Left lung (tissue), 4 donors: ENCODE measurements at regions not wholly inside any gene's neighbourhood (a gene's known extent, or its start where the extent isn't known, plus 50 kb on each side); places are given as distances from the start of the nearest gene placed in this dataset.

Experiments used
- ATAC-seq: fragments of 200-7000 bp; cut with Tn5 transposase; one replicate; pipeline ENCODE4 v1.9.1; 2020; ENCODE audit warnings: moderate library complexity
- DNase-seq, 4 donors: peaks; one replicate each; pipeline ENCODE4 v3.0.0-alpha.2; 2013 to 2020
- H3K27ac ChIP-seq, 2 donors: fragments of 200-600 bp; sonication (generic) in 1 of 2; one replicate each; pipeline versions ENCODE4 v1.5.0 to v1.8.0; 2020 to 2021
- H3K27me3 ChIP-seq, 2 donors: fragments of 200-600 bp; sonication (generic) in 1 of 2; one replicate each; pipeline versions ENCODE4 v1.5.0 to v1.8.0; 2020 to 2021
- H3K36me3 ChIP-seq, 2 donors: fragments of 200-600 bp; sonication (generic) in 1 of 2; one replicate each; pipeline versions ENCODE4 v1.5.0 to v1.8.0; 2020 to 2021
- H3K4me1 ChIP-seq, 2 donors: fragments of 200-600 bp; one replicate each; pipeline ENCODE4 v1.8.0; 2021
- H3K4me3 ChIP-seq, 2 donors: fragments of 200-600 bp; sonication (generic) in 1 of 2; one replicate each; pipeline versions ENCODE4 v1.5.0 to v1.8.0; 2020 to 2021; ENCODE audit warnings: mild to moderate bottlenecking in 1 of 2
- H3K9me3 ChIP-seq, 2 donors: fragments of 200-600 bp; sonication (generic) in 1 of 2; one replicate each; pipeline versions ENCODE4 v1.5.0 to v1.8.0; 2020 to 2021
- intact Hi-C, 2 donors: fragments of 100-400 bp; cut with DNase I; formaldehyde crosslinking; loops; one replicate each; pipeline versions ENCODE4 v1.11.2 to v1.14.2; 2022
- TF ChIP-seq, protein P1 (sequence below), 2 donors: fragments of 200-600 bp; sonication (generic) in 1 of 2; IDR thresholded peaks; one replicate each; pipeline versions ENCODE4 v1.5.0 to v1.8.0; 2021; ENCODE audit warnings: antibody characterized with exemption in 2 of 2
- donor health status: DM: no; HTN: yes; CAD: no.
- donor health status: DM: no; HTN: no; CAD: no.

DNA sequence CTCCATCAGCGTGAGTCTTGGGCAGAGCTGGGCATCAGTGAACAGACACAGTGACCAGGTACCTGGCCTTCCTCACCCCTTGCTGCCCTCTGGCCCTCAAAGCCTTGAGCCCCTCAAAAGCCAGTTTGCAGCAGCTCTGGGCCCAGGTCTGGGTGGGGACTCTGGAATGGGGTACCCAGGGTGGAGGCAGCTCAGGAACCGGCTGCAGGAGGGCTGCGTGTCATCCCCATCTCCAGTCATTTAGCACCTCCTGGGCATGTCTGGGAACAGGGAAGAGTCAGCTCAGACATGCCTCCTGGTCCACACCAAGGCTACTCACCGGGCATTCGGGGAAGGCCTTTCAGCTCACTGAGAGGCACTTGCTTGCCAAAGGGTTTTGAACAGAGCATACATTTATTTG is 503.3 kb downstream of the TCERG1L start:
- Histone ChIP-seq H3K4me3 (no peak overlapping the region), H3K9me3 (no peaks in the 10 kb centered on the region), H3K4me1 (no peaks in the 10 kb centered on the region), H3K36me3 (no peaks in the 10 kb centered on the region), H3K27me3 (peaks cover 0 to 29% of the 10 kb centered on the region in 2 donors), H3K27ac (no peak overlapping the region)
- ATAC-seq (no peak), DNase-seq (no peak)
- TF ChIP-seq, protein P1, sequence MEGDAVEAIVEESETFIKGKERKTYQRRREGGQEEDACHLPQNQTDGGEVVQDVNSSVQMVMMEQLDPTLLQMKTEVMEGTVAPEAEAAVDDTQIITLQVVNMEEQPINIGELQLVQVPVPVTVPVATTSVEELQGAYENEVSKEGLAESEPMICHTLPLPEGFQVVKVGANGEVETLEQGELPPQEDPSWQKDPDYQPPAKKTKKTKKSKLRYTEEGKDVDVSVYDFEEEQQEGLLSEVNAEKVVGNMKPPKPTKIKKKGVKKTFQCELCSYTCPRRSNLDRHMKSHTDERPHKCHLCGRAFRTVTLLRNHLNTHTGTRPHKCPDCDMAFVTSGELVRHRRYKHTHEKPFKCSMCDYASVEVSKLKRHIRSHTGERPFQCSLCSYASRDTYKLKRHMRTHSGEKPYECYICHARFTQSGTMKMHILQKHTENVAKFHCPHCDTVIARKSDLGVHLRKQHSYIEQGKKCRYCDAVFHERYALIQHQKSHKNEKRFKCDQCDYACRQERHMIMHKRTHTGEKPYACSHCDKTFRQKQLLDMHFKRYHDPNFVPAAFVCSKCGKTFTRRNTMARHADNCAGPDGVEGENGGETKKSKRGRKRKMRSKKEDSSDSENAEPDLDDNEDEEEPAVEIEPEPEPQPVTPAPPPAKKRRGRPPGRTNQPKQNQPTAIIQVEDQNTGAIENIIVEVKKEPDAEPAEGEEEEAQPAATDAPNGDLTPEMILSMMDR (IDR thresholded peaks at IDR 0.05): no peak
- intact Hi-C loops: no loop called here

DNA sequence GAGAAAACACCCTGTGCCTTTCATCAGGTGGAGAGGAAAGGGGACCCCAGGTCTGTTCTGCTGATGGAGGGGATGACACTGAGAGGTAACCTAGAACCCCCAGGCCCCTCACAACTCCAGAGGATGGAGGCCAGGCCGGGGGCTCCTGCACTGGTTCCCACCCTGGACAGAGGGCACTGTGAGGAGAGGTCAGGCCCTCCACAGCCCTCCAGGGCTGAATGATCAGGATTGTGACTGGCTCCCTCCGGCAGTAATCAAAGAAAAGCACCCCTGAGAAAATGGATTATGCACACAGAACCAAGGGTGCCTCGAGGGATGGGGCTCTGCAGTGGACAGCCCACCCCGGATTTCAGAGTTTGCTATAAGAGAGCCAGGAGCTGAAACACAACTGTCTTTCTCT is 502.8 kb downstream of the TCERG1L start:
- H3K27me3 ChIP-seq: peaks cover 0 to 29% of the 10 kb centered on the region in 2 donors
- H3K4me3 ChIP-seq: no peak overlapping the region
- no peaks in the 10 kb centered on the region for H3K9me3 ChIP-seq
- TF ChIP-seq, protein P1 (IDR thresholded peaks at IDR 0.05): no peak
- H3K4me1 ChIP-seq: no peaks in the 10 kb centered on the region
- H3K27ac ChIP-seq: no peak overlapping the region
- H3K36me3 ChIP-seq: no peaks in the 10 kb centered on the region
- no peak for DNase-seq
- no peak for ATAC-seq
- intact Hi-C loops: no loop called here

DNA sequence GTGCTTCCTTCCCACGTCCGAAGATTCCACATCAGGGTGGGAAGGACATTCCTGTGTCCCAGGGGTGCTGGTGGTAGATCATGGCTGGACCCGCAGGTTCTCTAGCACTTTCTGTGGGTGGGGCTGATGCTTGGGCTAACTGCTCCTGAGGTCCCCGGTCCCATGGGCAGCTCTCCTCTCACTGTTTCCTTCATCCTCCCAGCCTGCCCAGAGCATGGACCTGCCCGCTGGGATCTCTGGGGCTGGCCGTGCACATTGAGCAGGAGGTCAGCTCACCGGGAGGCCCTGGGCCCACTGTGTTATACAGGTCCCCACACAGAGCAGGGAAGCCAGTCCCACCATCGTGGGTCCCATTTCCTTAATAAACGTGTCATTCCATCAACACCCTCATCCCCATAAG is 502.3 kb downstream of the TCERG1L start:
- TF ChIP-seq, protein P1 (IDR thresholded peaks at IDR 0.05): no peak
- no peaks in the 10 kb centered on the region for H3K36me3 ChIP-seq
- H3K27ac ChIP-seq: no peak overlapping the region
- H3K4me3 ChIP-seq: no peak overlapping the region
- no peak for ATAC-seq
- no peaks in the 10 kb centered on the region for H3K4me1 ChIP-seq
- H3K27me3 ChIP-seq: peaks cover 0 to 29% of the 10 kb centered on the region in 2 donors
- no peak for DNase-seq
- intact Hi-C loops: no loop called here
- H3K9me3 ChIP-seq: no peaks in the 10 kb centered on the region

DNA sequence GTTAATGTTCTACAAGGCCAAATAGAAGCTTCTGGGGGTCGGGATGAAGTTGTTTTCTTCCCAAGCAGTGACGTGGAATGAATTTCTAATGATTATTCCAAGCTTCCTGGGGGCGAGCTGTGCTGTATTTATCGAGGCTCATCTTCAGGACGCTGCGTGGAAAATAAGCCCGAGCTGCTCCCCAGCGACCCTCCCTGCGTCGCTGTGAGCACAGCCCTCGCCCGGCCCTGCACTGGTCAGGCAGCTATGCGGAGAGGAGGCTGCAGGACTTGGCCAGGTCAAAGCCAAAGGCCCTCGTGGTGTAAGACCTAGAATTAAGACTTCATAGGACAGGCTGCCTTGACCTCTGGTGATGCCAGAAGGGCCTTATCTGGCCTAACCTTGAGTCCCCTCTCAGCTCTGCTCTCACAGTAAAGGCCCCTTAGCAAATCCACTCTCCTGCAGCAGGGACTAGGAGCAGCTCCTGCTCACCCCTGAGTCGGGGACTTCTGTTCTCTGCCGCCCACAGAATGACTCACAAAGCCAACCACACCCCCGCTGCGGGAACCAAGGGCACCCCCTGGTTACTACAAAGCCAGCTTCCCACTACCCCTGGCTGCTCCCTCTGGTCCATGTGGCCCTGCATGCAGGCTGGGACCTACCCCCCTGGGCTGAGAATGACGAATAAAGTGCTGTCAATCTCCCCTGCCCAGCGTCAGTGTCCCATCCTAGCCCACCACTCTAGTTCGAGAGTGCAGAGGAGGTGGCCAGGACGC is 501.6 kb downstream of the TCERG1L start:
- Histone ChIP-seq H3K4me3 (no peak overlapping the region), H3K36me3 (no peaks in the 10 kb centered on the region), H3K9me3 (no peaks in the 10 kb centered on the region), H3K4me1 (no peaks in the 10 kb centered on the region), H3K27ac (no peak overlapping the region), H3K27me3 (peaks cover 0 to 29% of the 10 kb centered on the region in 2 donors)
- ATAC-seq (no peak), DNase-seq (no peak)
- intact Hi-C loops: no loop called here
- TF ChIP-seq, protein P1 (IDR thresholded peaks at IDR 0.05): no peak

DNA sequence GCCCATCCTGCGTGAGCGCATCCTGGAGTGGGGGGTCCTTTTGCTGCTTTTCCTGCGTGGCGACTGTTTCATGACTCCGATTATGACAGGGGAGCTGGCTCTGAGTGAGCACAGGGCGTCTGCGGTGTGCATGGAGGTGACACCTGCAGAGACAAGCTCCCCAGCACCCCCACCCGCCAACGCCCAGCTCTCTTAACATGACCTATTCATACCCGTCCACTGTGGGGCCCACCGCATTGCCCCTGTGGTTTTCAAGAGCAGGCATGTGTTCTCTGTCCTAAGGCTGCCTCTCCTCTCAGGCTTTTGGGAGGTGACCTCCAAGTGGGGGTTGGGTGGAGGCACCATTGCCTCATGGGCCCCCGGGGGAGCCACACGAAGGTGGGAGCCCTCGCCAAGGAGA is 500.7 kb downstream of the TCERG1L start:
- no peaks in the 10 kb centered on the region for H3K4me1 ChIP-seq

More for the DNA sequence above, 500.7 kb downstream of the TCERG1L start:
- intact Hi-C loops: no loop called here
- Histone ChIP-seq H3K9me3 (no peaks in the 10 kb centered on the region), H3K27me3 (peaks cover 0 to 23% of the 10 kb centered on the region in 2 donors), H3K27ac (no peak overlapping the region), H3K36me3 (no peaks in the 10 kb centered on the region), H3K4me3 (no peak overlapping the region)
- TF ChIP-seq, protein P1 (IDR thresholded peaks at IDR 0.05): no peak
- ATAC-seq: no peak
- no peak for DNase-seq
